H9 (cell line): ENCODE measurements at regions not wholly inside any gene's neighbourhood (a gene's known extent, or its start where the extent isn't known, plus 50 kb on each side); places are given as distances from the start of the nearest gene placed in this dataset.

Experiments
- DNase-seq: peaks from one replicate; pipeline ENCODE4 v3.0.0-alpha.2; 2017
- H2AFZ ChIP-seq: one replicate; pipeline ENCODE4 v1.6.1; 2013; ENCODE audit warnings: mild to moderate bottlenecking, low read length, control low read depth, moderate library complexity
- H2AK5ac ChIP-seq: 2 replicates; pipeline ENCODE4 v1.6.1; 2013; ENCODE audit warnings: low read length, control low read depth, mixed read lengths; ENCODE audit not compliant: insufficient read length
- H2BK120ac ChIP-seq: one replicate; pipeline ENCODE4 v1.6.1; 2013; ENCODE audit warnings: low read depth, mild to moderate bottlenecking, low read length, control low read depth, inconsistent platforms; ENCODE audit not compliant: poor library complexity, severe bottlenecking
- H2BK12ac ChIP-seq: 2 replicates; pipeline ENCODE4 v1.6.1; 2013; ENCODE audit warnings: low read length, control low read depth, mixed read lengths, low read depth; ENCODE audit not compliant: insufficient read length
- H2BK15ac ChIP-seq: 2 replicates; pipeline ENCODE4 v1.6.1; 2013; ENCODE audit warnings: low read depth, low read length, control low read depth
- H2BK20ac ChIP-seq: one replicate; pipeline ENCODE4 v1.6.1; 2013; ENCODE audit warnings: low read depth, mild to moderate bottlenecking, low read length, control low read depth, inconsistent platforms; ENCODE audit not compliant: poor library complexity, severe bottlenecking
- H2BK5ac ChIP-seq: 2 replicates; pipeline ENCODE4 v1.6.1; 2013; ENCODE audit warnings: low read length, control low read depth, mixed read lengths; ENCODE audit not compliant: insufficient read length
- H3K14ac ChIP-seq: 2 replicates; pipeline ENCODE4 v1.6.1; 2013; ENCODE audit warnings: low read length, control low read depth; ENCODE audit not compliant: insufficient read depth
- H3K18ac ChIP-seq: 2 replicates; pipeline ENCODE4 v1.6.1; 2013; ENCODE audit warnings: low read depth, mild to moderate bottlenecking, mixed read lengths, low read length, control low read depth; ENCODE audit not compliant: insufficient read length
- H3K23ac ChIP-seq: 2 replicates; pipeline ENCODE4 v1.6.1; 2013; ENCODE audit warnings: low read length, control low read depth, mixed read lengths, low read depth; ENCODE audit not compliant: insufficient read length
- H3K23me2 ChIP-seq: 2 replicates; pipeline ENCODE4 v1.6.1; 2013; ENCODE audit warnings: low read depth, mild to moderate bottlenecking, mixed read lengths, low read length, control low read depth; ENCODE audit not compliant: insufficient read length, poor library complexity, severe bottlenecking
- H3K27ac ChIP-seq: 2 replicates; pipeline ENCODE4 v1.5.1; 2013; ENCODE audit warnings: low read length, control low read depth, mixed read lengths, low read depth; ENCODE audit not compliant: insufficient read length
- H3K27me3 ChIP-seq: 2 replicates; pipeline ENCODE4 v1.6.1; 2013; ENCODE audit warnings: low read length, control low read depth, inconsistent platforms; ENCODE audit not compliant: insufficient read depth
- H3K4ac ChIP-seq: 2 replicates; pipeline ENCODE4 v1.6.1; 2013; ENCODE audit warnings: low read depth, mild to moderate bottlenecking, control low read depth, inconsistent platforms, low read length, moderate library complexity
- H3K4me1 ChIP-seq: 2 replicates; pipeline ENCODE4 v1.6.1; 2013; ENCODE audit warnings: low read length, control low read depth, inconsistent platforms; ENCODE audit not compliant: insufficient read depth
- H3K4me2 ChIP-seq: 2 replicates; pipeline ENCODE4 v1.6.1; 2013; ENCODE audit warnings: low read length, control low read depth, mixed read lengths; ENCODE audit not compliant: insufficient read length, insufficient read depth
- H3K56ac ChIP-seq: 2 replicates; pipeline ENCODE4 v1.6.1; 2013; ENCODE audit warnings: low read depth, mild to moderate bottlenecking, mixed read lengths, low read length, control low read depth; ENCODE audit not compliant: insufficient read length
- H3K79me1 ChIP-seq: 2 replicates; pipeline ENCODE4 v1.6.1; 2013; ENCODE audit warnings: low read depth, mild to moderate bottlenecking, moderate library complexity, low read length, control low read depth, inconsistent platforms; ENCODE audit not compliant: insufficient read depth, poor library complexity, severe bottlenecking
- H3K79me2 ChIP-seq: 2 replicates; pipeline ENCODE4 v1.6.1; 2013; ENCODE audit warnings: low read length, control low read depth, inconsistent platforms; ENCODE audit not compliant: insufficient read depth
- H3K9ac ChIP-seq: 2 replicates; pipeline ENCODE4 v1.6.1; 2013; ENCODE audit warnings: low read length, control low read depth, mixed read lengths; ENCODE audit not compliant: insufficient read length; ENCODE audit errors: extremely low read depth
- H3K9me3 ChIP-seq: one replicate; pipeline ENCODE4 v1.6.1; 2013; ENCODE audit warnings: low read depth, low read length, inconsistent platforms; ENCODE audit not compliant: control insufficient read depth
- H3T11ph ChIP-seq: one replicate; pipeline ENCODE4 v1.6.1; 2013; ENCODE audit warnings: mild to moderate bottlenecking, low read length, control low read depth, inconsistent platforms
- H4K20me1 ChIP-seq: one replicate; pipeline ENCODE4 v1.6.1; 2013; ENCODE audit not compliant: control insufficient read depth, insufficient read length, insufficient read depth
- H4K5ac ChIP-seq: 2 replicates; pipeline ENCODE4 v1.6.1; 2013; ENCODE audit warnings: low read depth, mild to moderate bottlenecking, mixed read lengths, low read length, control low read depth; ENCODE audit not compliant: insufficient read length
- H4K8ac ChIP-seq: replicated peaks from 2 replicates; pipeline ENCODE4 v1.6.1; 2013; ENCODE audit warnings: low read length, control low read depth, mixed read lengths, low read depth; ENCODE audit not compliant: insufficient read length
- H4K91ac ChIP-seq: 2 replicates; pipeline ENCODE4 v1.6.1; 2013; ENCODE audit warnings: low read depth, mild to moderate bottlenecking, moderate library complexity, mixed read lengths, low read length, control low read depth; ENCODE audit not compliant: insufficient read length
- H3K27ac Mint-ChIP-seq, 3 experiments: 2 replicates in 2 of 3; 3 replicates in 1 of 3; pipeline ENCODE4 v1.8.0; 2020 to 2021; ENCODE audit warnings: mixed read lengths in 3 of 3, mild to moderate bottlenecking in 1 of 3, moderate library complexity in 1 of 3
- H3K27me3 Mint-ChIP-seq: 2 replicates; pipeline ENCODE4 v1.8.0; 2021; ENCODE audit warnings: low read depth, mild to moderate bottlenecking, moderate library complexity, mixed read lengths
- H3K36me3 Mint-ChIP-seq, 3 experiments: 2 replicates in 2 of 3; 3 replicates in 1 of 3; pipeline ENCODE4 v1.8.0; 2020 to 2021; ENCODE audit warnings: low read depth in 3 of 3, mixed read lengths in 3 of 3; ENCODE audit not compliant: insufficient read depth in 1 of 3
- H3K4me1 Mint-ChIP-seq, 2 experiments: 2 replicates each; pipeline ENCODE4 v1.8.0; 2020; ENCODE audit warnings: mixed read lengths in 2 of 2
- H3K4me3 Mint-ChIP-seq, 2 experiments: 2 replicates in 1 of 2; 3 replicates in 1 of 2; pipeline ENCODE4 v1.8.0; 2020 to 2021; ENCODE audit warnings: mild to moderate bottlenecking in 2 of 2, mixed read lengths in 2 of 2, moderate library complexity in 1 of 2
- H3K9me3 Mint-ChIP-seq, 2 experiments: 2 replicates in 1 of 2; 3 replicates in 1 of 2; pipeline ENCODE4 v1.8.0; 2020; ENCODE audit warnings: mild to moderate bottlenecking in 2 of 2, mixed read lengths in 2 of 2, moderate library complexity in 1 of 2
- CTCF ChIP-seq: fragments of 200-600 bp; sonication (generic); conservative IDR thresholded peaks from 3 replicates; pipeline ENCODE4 v1.8.0; 2021; ENCODE audit warnings: antibody characterized with exemption, mild to moderate bottlenecking
- WGBS: extraction: QIAGEN DNeasy Blood & Tissue Kit; methylation state at CpG from one replicate; pipeline ENCODE4 v1.1.7; 2013; ENCODE audit warnings: missing lambda C conversion rate, low lambda C conversion rate, mixed read lengths; ENCODE audit not compliant: insufficient read length; ENCODE audit errors: extremely low coverage; 5-methylcytosine and 5-hydroxymethylcytosine counted together

- H3K4me1 ChIP-seq = no peaks in the 10 kb centered on the region
- H3K23me2 ChIP-seq = no peaks in the 10 kb centered on the region
- no peak overlapping the region for H4K8ac ChIP-seq
- no peak overlapping the region for H2BK12ac ChIP-seq
- no peaks in the 10 kb centered on the region for H3K27me3 ChIP-seq
- H3K18ac ChIP-seq = no peak overlapping the region
- no peak overlapping the region for H3K4me2 ChIP-seq
- H2AFZ ChIP-seq = no peak overlapping the region
- Mint-ChIP-seq H3K27ac (no peak overlapping the region), H3K36me3 (peaks cover 0 to 12% (median 5%) of the 10 kb centered on the region in 3 experiments; a peak in 5 of 7 replicates), H3K27me3 (no peaks in the 10 kb centered on the region), H3K4me1 (no peaks in the 10 kb centered on the region), H3K4me3 (no peak overlapping the region), H3K9me3 (peaks cover 7 to 9% of the 10 kb centered on the region in 2 experiments; a peak in 4 of 5 replicates)
- no CpG with 5 or more reads among the region's 1 CpG for WGBS
- H2BK5ac ChIP-seq = no peak overlapping the region
- H2BK120ac ChIP-seq = no peak overlapping the region
- H3K4ac ChIP-seq = no peak overlapping the region
- H3K56ac ChIP-seq = no peak overlapping the region
- H2BK15ac ChIP-seq = no peak overlapping the region
- H3K14ac ChIP-seq = no peak overlapping the region
- no peaks in the 10 kb centered on the region for H3K9me3 ChIP-seq
- no peaks in the 10 kb centered on the region for H3K79me2 ChIP-seq
- H3K27ac ChIP-seq = no peak overlapping the region
- no peak overlapping the region for H3T11ph ChIP-seq
- no peak for DNase-seq
- H3K9ac ChIP-seq = no peak overlapping the region
- no peak overlapping the region for H2BK20ac ChIP-seq
- no peak overlapping the region for H3K23ac ChIP-seq
- TF ChIP-seq CTCF = no peak
- no peak overlapping the region for H4K91ac ChIP-seq
- H2AK5ac ChIP-seq = no peak overlapping the region
- H4K20me1 ChIP-seq = no peaks in the 10 kb centered on the region
- H3K79me1 ChIP-seq = no peaks in the 10 kb centered on the region
- no peak overlapping the region for H4K5ac ChIP-seq
These were observed 566.1 kb downstream of the KCTD8 start for GRCh38 chr4:43882470-43882869.
